ENCODE measurements at regions not wholly inside any gene's neighbourhood (a gene's known extent, or its start where the extent isn't known, plus 50 kb on each side); places are given as distances from the start of the nearest gene placed in this dataset.

DNA sequence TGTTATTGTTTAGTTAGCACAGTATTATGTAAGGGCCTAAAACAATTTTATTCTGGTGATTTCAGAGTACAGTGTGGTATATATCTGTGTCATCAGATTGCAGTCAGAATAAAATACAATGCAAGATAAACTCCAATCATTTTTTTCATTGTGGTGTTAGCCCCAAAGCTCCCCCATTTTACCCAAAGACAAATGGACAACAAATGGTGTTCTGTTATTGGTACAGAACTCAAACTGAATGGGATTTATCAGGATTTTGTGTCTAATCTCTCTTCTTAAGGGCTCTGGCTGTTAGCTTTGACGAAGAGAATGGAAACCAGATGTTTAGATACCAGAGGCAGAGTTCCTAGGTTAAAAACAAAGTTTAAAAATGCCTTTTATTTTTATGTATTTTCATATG lies 163.1 kb upstream of the USP25 start (continued):
- TF ChIP-seq, protein P1, sequence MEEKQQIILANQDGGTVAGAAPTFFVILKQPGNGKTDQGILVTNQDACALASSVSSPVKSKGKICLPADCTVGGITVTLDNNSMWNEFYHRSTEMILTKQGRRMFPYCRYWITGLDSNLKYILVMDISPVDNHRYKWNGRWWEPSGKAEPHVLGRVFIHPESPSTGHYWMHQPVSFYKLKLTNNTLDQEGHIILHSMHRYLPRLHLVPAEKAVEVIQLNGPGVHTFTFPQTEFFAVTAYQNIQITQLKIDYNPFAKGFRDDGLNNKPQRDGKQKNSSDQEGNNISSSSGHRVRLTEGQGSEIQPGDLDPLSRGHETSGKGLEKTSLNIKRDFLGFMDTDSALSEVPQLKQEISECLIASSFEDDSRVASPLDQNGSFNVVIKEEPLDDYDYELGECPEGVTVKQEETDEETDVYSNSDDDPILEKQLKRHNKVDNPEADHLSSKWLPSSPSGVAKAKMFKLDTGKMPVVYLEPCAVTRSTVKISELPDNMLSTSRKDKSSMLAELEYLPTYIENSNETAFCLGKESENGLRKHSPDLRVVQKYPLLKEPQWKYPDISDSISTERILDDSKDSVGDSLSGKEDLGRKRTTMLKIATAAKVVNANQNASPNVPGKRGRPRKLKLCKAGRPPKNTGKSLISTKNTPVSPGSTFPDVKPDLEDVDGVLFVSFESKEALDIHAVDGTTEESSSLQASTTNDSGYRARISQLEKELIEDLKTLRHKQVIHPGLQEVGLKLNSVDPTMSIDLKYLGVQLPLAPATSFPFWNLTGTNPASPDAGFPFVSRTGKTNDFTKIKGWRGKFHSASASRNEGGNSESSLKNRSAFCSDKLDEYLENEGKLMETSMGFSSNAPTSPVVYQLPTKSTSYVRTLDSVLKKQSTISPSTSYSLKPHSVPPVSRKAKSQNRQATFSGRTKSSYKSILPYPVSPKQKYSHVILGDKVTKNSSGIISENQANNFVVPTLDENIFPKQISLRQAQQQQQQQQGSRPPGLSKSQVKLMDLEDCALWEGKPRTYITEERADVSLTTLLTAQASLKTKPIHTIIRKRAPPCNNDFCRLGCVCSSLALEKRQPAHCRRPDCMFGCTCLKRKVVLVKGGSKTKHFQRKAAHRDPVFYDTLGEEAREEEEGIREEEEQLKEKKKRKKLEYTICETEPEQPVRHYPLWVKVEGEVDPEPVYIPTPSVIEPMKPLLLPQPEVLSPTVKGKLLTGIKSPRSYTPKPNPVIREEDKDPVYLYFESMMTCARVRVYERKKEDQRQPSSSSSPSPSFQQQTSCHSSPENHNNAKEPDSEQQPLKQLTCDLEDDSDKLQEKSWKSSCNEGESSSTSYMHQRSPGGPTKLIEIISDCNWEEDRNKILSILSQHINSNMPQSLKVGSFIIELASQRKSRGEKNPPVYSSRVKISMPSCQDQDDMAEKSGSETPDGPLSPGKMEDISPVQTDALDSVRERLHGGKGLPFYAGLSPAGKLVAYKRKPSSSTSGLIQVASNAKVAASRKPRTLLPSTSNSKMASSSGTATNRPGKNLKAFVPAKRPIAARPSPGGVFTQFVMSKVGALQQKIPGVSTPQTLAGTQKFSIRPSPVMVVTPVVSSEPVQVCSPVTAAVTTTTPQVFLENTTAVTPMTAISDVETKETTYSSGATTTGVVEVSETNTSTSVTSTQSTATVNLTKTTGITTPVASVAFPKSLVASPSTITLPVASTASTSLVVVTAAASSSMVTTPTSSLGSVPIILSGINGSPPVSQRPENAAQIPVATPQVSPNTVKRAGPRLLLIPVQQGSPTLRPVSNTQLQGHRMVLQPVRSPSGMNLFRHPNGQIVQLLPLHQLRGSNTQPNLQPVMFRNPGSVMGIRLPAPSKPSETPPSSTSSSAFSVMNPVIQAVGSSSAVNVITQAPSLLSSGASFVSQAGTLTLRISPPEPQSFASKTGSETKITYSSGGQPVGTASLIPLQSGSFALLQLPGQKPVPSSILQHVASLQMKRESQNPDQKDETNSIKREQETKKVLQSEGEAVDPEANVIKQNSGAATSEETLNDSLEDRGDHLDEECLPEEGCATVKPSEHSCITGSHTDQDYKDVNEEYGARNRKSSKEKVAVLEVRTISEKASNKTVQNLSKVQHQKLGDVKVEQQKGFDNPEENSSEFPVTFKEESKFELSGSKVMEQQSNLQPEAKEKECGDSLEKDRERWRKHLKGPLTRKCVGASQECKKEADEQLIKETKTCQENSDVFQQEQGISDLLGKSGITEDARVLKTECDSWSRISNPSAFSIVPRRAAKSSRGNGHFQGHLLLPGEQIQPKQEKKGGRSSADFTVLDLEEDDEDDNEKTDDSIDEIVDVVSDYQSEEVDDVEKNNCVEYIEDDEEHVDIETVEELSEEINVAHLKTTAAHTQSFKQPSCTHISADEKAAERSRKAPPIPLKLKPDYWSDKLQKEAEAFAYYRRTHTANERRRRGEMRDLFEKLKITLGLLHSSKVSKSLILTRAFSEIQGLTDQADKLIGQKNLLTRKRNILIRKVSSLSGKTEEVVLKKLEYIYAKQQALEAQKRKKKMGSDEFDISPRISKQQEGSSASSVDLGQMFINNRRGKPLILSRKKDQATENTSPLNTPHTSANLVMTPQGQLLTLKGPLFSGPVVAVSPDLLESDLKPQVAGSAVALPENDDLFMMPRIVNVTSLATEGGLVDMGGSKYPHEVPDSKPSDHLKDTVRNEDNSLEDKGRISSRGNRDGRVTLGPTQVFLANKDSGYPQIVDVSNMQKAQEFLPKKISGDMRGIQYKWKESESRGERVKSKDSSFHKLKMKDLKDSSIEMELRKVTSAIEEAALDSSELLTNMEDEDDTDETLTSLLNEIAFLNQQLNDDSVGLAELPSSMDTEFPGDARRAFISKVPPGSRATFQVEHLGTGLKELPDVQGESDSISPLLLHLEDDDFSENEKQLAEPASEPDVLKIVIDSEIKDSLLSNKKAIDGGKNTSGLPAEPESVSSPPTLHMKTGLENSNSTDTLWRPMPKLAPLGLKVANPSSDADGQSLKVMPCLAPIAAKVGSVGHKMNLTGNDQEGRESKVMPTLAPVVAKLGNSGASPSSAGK (IDR thresholded peaks at IDR 0.05), result no peak
